ENCODE measurements at regions not wholly inside any gene's neighbourhood (a gene's known extent, or its start where the extent isn't known, plus 50 kb on each side); places are given as distances from the start of the nearest gene placed in this dataset.

GRCh38 chr2:107215401-107216350 is 329.7 kb upstream of the ST6GAL2 start:
- H3K27me3 Mint-ChIP-seq (ENCODE audit: low read depth): no peaks in the 10 kb centered on the region
- ATAC-seq: no peak
- CTCF ChIA-PET: no interaction called here

GRCh38 chr2:107218208-107218607 is 332.2 kb upstream of the ST6GAL2 start:
- Mint-ChIP-seq H3K27me3 (ENCODE audit: low read depth) (no peaks in the 10 kb centered on the region), H3K4me3 (no peak overlapping the region), H3K9me3 (ENCODE audit: insufficient read depth) (no peaks in the 10 kb centered on the region), H3K27ac (no peak overlapping the region), H3K4me1 (ENCODE audit: low read depth) (no peaks in the 10 kb centered on the region), H3K36me3 (ENCODE audit: low read depth) (no peaks in the 10 kb centered on the region)
- DNase-seq (no peak), ATAC-seq (no peak)
- ChIA-PET POLR2A (no interaction called here), CTCF (no interaction called here)

More at GRCh38 chr2:107215401-107216350, 329.7 kb upstream of the ST6GAL2 start:
- POLR2A ChIA-PET: no interaction called here
- Mint-ChIP-seq H3K36me3 (ENCODE audit: low read depth) (no peaks in the 10 kb centered on the region), H3K4me1 (ENCODE audit: low read depth) (no peaks in the 10 kb centered on the region), H3K9me3 (ENCODE audit: insufficient read depth) (no peaks in the 10 kb centered on the region), H3K4me3 (no peak overlapping the region), H3K27ac (no peak overlapping the region)
- no peak for DNase-seq

GRCh38 chr2:107222466-107222865 is 336.5 kb upstream of the ST6GAL2 start:
- H3K36me3 Mint-ChIP-seq (ENCODE audit: low read depth): no peaks in the 10 kb centered on the region
- no peaks in the 10 kb centered on the region for H3K9me3 Mint-ChIP-seq (ENCODE audit: insufficient read depth)
- H3K27me3 Mint-ChIP-seq (ENCODE audit: low read depth): no peaks in the 10 kb centered on the region
- ChIA-PET POLR2A (no interaction called here), CTCF (no interaction called here)
- no peak overlapping the region for H3K4me3 Mint-ChIP-seq
- no peak overlapping the region for H3K27ac Mint-ChIP-seq
- DNase-seq (no peak), ATAC-seq (no peak)
- H3K4me1 Mint-ChIP-seq (ENCODE audit: low read depth): no peaks in the 10 kb centered on the region

- ATAC-seq (no peak), DNase-seq (no peak)
- Mint-ChIP-seq H3K4me3 (no peak overlapping the region), H3K4me1 (ENCODE audit: low read depth) (no peaks in the 10 kb centered on the region), H3K27me3 (ENCODE audit: low read depth) (no peaks in the 10 kb centered on the region), H3K9me3 (ENCODE audit: insufficient read depth) (peaks cover 4% of the 10 kb centered on the region), H3K27ac (no peak overlapping the region), H3K36me3 (ENCODE audit: low read depth) (no peaks in the 10 kb centered on the region)
- POLR2A ChIA-PET: no interaction called here
- CTCF ChIA-PET: no interaction called here
These were observed 349.7 kb upstream of the ST6GAL2 start for GRCh38 chr2:107235491-107236254.

GRCh38 chr2:107242811-107243210 is 356.8 kb upstream of the ST6GAL2 start:
- no peak overlapping the region for H3K4me3 Mint-ChIP-seq
- ChIA-PET POLR2A (no interaction called here), CTCF (no interaction called here)
- no peaks in the 10 kb centered on the region for H3K36me3 Mint-ChIP-seq (ENCODE audit: low read depth)
- H3K9me3 Mint-ChIP-seq (ENCODE audit: insufficient read depth): no peaks in the 10 kb centered on the region
- H3K27me3 Mint-ChIP-seq (ENCODE audit: low read depth): no peaks in the 10 kb centered on the region
- H3K27ac Mint-ChIP-seq: no peak overlapping the region
- ATAC-seq (no peak), DNase-seq (no peak)
- no peaks in the 10 kb centered on the region for H3K4me1 Mint-ChIP-seq (ENCODE audit: low read depth)

GRCh38 chr2:107248932-107249331 is 363.0 kb upstream of the ST6GAL2 start:
- CTCF ChIA-PET: no interaction called here

GRCh38 chr2:107255744-107256143 is 369.8 kb upstream of the ST6GAL2 start:
- H3K4me3 Mint-ChIP-seq: no peak overlapping the region
- no peak for DNase-seq
- H3K27ac Mint-ChIP-seq: no peak overlapping the region
- peaks cover 3% of the 10 kb centered on the region for H3K9me3 Mint-ChIP-seq (ENCODE audit: insufficient read depth)
- CTCF ChIA-PET: no interaction called here
- POLR2A ChIA-PET: no interaction called here
- H3K27me3 Mint-ChIP-seq (ENCODE audit: low read depth): no peaks in the 10 kb centered on the region
- H3K4me1 Mint-ChIP-seq (ENCODE audit: low read depth): no peaks in the 10 kb centered on the region
- ATAC-seq: no peak
- H3K36me3 Mint-ChIP-seq (ENCODE audit: low read depth): no peaks in the 10 kb centered on the region

More at GRCh38 chr2:107248932-107249331, 363.0 kb upstream of the ST6GAL2 start:
- Mint-ChIP-seq H3K27ac (no peak overlapping the region), H3K36me3 (ENCODE audit: low read depth) (no peaks in the 10 kb centered on the region), H3K4me3 (no peak overlapping the region), H3K4me1 (ENCODE audit: low read depth) (no peaks in the 10 kb centered on the region), H3K27me3 (ENCODE audit: low read depth) (no peaks in the 10 kb centered on the region), H3K9me3 (ENCODE audit: insufficient read depth) (peaks cover 3% of the 10 kb centered on the region)
- POLR2A ChIA-PET: no interaction called here
- no peak for ATAC-seq
- no peak for DNase-seq

GRCh38 chr2:107258531-107259407 is 372.8 kb upstream of the ST6GAL2 start:
- no peak overlapping the region for H3K27ac Mint-ChIP-seq
- no peak for ATAC-seq
- no peaks in the 10 kb centered on the region for H3K9me3 Mint-ChIP-seq (ENCODE audit: insufficient read depth)
- H3K4me3 Mint-ChIP-seq: no peak overlapping the region
- no peak for DNase-seq
- no peaks in the 10 kb centered on the region for H3K36me3 Mint-ChIP-seq (ENCODE audit: low read depth)
- POLR2A ChIA-PET: no interaction called here
- H3K27me3 Mint-ChIP-seq (ENCODE audit: low read depth): no peaks in the 10 kb centered on the region
- no peaks in the 10 kb centered on the region for H3K4me1 Mint-ChIP-seq (ENCODE audit: low read depth)
- CTCF ChIA-PET: no interaction called here

- ATAC-seq: no peak
- no peaks in the 10 kb centered on the region for H3K9me3 Mint-ChIP-seq (ENCODE audit: insufficient read depth)
- H3K4me1 Mint-ChIP-seq (ENCODE audit: low read depth): no peaks in the 10 kb centered on the region
- DNase-seq: no peak
- no peak overlapping the region for H3K4me3 Mint-ChIP-seq
- H3K27me3 Mint-ChIP-seq (ENCODE audit: low read depth): no peaks in the 10 kb centered on the region
- H3K27ac Mint-ChIP-seq: no peak overlapping the region
- H3K36me3 Mint-ChIP-seq (ENCODE audit: low read depth): no peaks in the 10 kb centered on the region
- POLR2A ChIA-PET: no interaction called here
- CTCF ChIA-PET: no interaction called here
These were observed 373.6 kb upstream of the ST6GAL2 start for GRCh38 chr2:107259408-107260195.

GRCh38 chr2:107263628-107264027 is 377.7 kb upstream of the ST6GAL2 start:
- DNase-seq (no peak), ATAC-seq (no peak)
- CTCF ChIA-PET: no interaction called here
- POLR2A ChIA-PET: no interaction called here
- no peaks in the 10 kb centered on the region for H3K9me3 Mint-ChIP-seq (ENCODE audit: insufficient read depth)
- H3K4me1 Mint-ChIP-seq (ENCODE audit: low read depth): no peaks in the 10 kb centered on the region
- H3K27ac Mint-ChIP-seq: no peak overlapping the region
- H3K36me3 Mint-ChIP-seq (ENCODE audit: low read depth): no peaks in the 10 kb centered on the region
- no peak overlapping the region for H3K4me3 Mint-ChIP-seq
- H3K27me3 Mint-ChIP-seq (ENCODE audit: low read depth): no peaks in the 10 kb centered on the region

GRCh38 chr2:107264184-107264583 is 378.2 kb upstream of the ST6GAL2 start:
- no peak for ATAC-seq
- ChIA-PET POLR2A (no interaction called here), CTCF (no interaction called here)
- H3K36me3 Mint-ChIP-seq (ENCODE audit: low read depth): no peaks in the 10 kb centered on the region
- no peak overlapping the region for H3K4me3 Mint-ChIP-seq
- no peak overlapping the region for H3K27ac Mint-ChIP-seq
- H3K27me3 Mint-ChIP-seq (ENCODE audit: low read depth): no peaks in the 10 kb centered on the region
- H3K4me1 Mint-ChIP-seq (ENCODE audit: low read depth): no peaks in the 10 kb centered on the region
- H3K9me3 Mint-ChIP-seq (ENCODE audit: insufficient read depth): no peaks in the 10 kb centered on the region
- no peak for DNase-seq

Data from activated CD8-positive, alpha-beta T cell treated with anti-CD3 and anti-CD28 coated beads, Interleukin-2, amount 10 ng/mL, durations not matched to agents 7 days and 5 days (primary cell).